Hematopoietic multipotent progenitor cell treated with erythropoietin and hydrocortisone succinate and interleukin-3 and kit ligand, for 4 days (in vitro differentiated cells): ENCODE measurements at regions not wholly inside any gene's neighbourhood (a gene's known extent, or its start where the extent isn't known, plus 50 kb on each side); places are given as distances from the start of the nearest gene placed in this dataset.
"Not testable (repeated sequence)": the region's sequence is repeated elsewhere in the genome, so short reads cannot be mapped to it uniquely, and the experiment has no call there.

Experiments
- DNase-seq: peaks from one replicate; pipeline ENCODE4 v3.0.0-alpha.2; 2015

GRCh38 chrX:122241959-122242358, 942.1 kb upstream of the GRIA3 start:
- DNase-seq = no peak

DNA sequence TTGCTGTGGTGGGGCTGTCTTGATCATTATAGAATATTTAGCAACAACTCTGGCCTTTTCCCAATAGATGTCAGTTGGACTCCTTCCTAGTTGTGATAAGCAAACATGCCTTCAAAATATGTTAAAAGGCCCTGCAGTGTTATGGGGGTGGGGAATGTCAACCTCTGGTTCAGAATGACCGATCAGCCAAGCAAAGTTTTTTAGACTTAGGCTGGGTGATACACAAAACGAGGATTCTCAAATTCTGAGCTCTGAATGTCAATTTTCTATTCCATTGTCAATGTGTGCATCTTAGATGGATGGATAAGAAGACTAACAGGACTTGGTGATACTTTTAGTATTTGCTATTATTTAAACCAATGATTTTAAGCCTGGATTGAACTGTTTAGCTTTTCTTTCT, 940.0 kb upstream of the GRIA3 start:
- no peak for DNase-seq

- DNase-seq = no peak
These were observed 938.9 kb upstream of the GRIA3 start for GRCh38 chrX:122245175-122245574.

DNA sequence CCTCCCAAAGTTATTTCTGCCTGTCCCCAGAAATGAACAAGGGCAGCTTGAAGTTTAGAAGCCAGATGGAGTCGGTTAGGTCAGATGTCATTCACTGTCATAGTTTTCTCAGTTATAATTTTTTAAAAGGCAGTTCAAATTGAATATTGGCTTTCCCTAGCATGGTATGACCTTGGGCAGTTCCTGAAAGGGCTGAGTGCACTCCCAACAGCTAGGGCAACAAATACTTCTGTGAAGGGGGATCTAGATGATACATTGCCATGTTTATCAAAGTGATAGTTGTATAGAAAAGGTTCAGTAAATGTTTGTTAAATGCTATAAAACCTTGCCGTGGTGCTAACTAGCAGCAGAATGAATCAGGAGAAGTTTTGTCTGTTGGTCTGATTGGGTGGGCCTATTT, 938.1 kb upstream of the GRIA3 start:
- DNase-seq = no peak

GRCh38 chrX:122246937-122247336, 937.1 kb upstream of the GRIA3 start:
- no peak for DNase-seq

GRCh38 chrX:122248681-122249080, 935.4 kb upstream of the GRIA3 start:
- no peak for DNase-seq

GRCh38 chrX:122252454-122252853, 931.6 kb upstream of the GRIA3 start:
- no peak for DNase-seq

- DNase-seq = no peak
These were observed 915.7 kb upstream of the GRIA3 start for GRCh38 chrX:122268353-122268752.

DNA sequence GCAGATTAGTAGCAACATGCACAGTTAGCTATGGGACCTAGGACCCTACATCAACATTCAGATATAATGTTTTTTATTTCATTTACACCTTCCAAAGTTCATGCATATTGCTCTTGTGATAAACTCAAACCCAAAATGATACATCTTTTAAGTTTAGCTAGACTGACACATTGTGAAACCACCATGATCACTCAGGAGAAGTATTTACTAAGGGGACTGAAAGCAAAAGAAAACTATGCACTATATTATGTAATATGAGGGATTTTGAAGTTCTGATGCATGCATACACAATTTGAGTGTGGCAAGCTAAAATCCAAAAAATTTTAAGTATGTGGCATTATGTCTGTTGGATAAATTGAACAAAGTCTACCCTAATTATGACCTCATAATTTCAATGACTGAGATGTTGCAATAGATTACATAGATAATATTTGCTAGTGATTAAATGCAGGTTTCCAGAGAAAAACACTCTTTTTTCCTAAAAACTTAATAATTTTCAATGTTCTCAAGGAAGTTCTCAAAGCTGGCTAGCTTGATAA, 914.8 kb upstream of the GRIA3 start:
- DNase-seq = no peak

- no peak for DNase-seq
These were observed 913.1 kb upstream of the GRIA3 start for GRCh38 chrX:122270809-122271494.

DNA sequence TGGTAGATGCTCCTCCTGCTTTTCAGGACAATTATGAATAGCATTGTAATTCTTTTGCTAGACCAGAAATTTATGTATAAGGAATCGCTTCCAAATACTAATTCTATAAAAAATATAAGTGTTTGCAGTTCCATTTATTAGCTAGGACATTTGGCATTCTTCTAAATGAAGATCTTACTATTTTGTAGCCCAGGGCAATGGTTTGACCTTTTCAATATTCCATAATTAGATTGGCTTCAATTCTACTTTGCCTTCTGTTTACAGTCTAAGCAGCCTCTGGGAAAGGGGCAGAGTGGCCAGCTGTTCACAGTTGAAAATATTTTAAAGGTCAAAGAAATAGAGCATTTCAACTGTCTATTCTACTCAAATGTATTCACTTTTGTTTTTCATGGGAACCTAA, 912.1 kb upstream of the GRIA3 start:
- no peak for DNase-seq

DNA sequence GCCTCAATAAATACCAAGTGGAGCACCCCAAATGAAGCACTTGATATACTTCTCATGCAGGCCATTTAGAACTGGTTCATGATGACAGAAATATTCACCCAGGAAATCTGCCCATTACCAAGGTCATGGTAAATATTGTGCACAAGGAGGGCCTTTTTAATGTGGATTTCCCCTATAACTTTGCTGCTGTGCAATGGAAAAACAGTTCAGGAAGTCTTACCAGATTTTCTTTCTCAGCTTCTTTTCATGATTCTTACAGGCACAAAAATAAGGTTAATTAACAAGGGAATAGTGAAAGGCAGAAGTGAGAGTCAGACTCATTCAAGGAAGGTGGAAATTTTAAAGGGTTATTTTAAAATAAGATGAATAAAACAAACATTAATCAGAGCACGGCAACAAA, 904.3 kb upstream of the GRIA3 start:
- DNase-seq = no peak

DNA sequence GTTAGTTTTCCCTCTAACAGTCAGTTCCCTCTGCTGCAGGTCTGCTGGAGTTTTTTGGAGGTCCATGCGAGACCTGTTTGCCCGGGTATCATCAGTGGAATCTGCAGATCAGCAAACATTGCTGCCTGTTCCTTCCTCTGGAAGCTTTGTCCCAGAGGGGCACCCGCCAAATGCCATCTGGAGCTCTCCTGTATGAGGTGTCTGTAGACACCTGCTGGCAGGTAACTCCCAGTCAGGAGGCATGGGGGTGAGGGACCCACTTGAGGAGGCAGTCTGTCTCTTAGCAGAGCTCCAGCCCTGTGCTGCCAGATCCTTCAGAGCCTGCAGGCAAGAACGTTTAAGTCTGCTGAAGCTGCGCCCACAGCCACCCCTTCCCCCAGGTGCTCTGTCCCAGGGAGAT, 884.3 kb upstream of the GRIA3 start:
- DNase-seq = not testable (repeated sequence)

GRCh38 chrX:122301491-122301890, 882.6 kb upstream of the GRIA3 start:
- no peak for DNase-seq

DNA sequence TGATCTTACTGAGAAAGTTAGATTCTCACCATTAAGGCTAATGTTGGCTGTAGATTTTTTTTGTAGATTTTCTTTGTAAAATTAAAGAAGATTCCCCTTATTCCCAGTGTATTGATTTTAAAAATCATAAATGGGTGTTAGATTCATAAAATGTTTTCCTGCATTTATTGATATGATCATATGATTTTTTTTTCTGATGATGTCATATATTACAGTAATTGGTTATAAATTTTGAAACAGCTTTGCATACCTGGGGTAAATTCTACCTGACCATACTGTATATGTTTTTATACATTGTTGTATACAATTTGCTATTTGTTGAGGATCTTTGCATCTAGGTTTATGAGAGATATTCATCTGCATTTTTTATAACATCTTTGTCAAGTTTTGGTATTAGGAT, 880.3 kb upstream of the GRIA3 start:
- DNase-seq = no peak

- DNase-seq = no peak
These were observed 839.3 kb upstream of the GRIA3 start for GRCh38 chrX:122344816-122345215.

DNA sequence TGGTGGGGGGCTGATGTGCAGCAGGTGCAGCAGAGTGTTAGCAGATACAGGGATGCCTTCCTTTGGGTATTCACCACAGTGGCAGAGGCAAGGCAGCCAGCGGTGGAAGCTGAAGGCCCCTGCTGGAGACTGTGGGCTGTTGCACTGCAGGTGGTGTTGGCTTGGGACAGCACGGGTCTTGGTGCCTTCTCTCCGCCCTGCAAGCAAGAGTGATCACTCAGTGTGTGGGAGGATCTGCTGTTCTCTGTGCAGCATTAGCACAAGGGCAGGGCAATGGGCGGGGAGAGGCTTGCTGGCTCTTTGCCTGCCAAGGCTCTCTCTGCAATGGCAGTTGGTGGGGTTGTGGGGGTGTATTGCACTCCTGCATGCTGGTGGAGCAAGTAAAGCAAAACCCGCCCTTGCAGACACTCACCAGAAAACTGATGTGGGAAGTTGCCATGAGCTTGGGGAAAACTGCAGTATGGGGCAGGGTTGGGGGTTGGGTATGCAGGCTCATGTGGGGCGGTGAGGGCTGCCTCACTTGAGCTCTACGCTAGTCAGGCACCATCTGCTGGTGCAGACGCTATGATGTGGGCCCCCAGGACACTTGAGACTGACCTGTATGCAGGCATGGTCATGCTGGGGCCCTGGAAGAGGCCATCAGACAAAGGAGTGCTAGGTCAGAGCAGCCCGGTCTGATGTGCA, 820.8 kb upstream of the GRIA3 start:
- no peak for DNase-seq

DNA sequence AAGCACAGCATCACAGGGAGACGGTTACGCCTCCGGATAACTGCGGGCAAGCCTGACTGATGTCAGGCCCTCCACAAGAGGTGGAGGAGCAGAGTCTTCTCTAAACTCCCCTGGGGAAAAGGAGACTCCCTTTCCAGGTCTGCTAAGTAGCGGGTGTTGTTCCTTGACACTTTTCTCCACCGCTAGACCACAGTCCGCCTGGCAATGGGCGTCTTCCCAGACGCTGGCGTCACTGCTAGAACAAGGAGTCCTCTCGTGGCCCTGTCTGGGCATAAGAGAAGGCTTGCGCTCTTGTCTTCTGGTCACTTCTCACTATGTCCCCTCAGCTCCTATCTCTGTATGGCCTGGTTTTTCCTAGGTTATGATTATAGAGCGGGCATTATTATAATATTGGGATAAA, 808.5 kb upstream of the GRIA3 start:
- DNase-seq = not testable (repeated sequence)

- no peak for DNase-seq
These were observed 795.1 kb upstream of the GRIA3 start for GRCh38 chrX:122389005-122389404.

DNA sequence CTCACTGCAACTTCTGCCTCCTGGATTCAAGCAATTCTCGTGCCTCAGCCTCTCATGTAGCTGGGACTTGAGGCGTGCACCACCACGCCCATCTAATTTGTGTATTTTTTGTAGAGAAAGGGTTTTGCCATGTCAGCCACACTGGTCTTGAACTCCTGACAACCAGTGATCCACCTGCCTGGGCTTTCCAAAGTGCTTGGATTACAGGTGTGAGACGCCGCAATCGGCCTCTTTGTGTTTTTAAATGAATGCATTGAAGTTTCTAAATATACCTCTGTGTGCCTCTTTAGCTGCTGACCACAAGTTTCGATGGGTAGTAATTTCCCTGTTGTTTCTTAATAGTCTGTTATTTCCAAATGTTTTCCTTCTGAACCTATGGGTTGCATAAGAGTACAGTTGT, 765.3 kb upstream of the GRIA3 start:
- no peak for DNase-seq

DNA sequence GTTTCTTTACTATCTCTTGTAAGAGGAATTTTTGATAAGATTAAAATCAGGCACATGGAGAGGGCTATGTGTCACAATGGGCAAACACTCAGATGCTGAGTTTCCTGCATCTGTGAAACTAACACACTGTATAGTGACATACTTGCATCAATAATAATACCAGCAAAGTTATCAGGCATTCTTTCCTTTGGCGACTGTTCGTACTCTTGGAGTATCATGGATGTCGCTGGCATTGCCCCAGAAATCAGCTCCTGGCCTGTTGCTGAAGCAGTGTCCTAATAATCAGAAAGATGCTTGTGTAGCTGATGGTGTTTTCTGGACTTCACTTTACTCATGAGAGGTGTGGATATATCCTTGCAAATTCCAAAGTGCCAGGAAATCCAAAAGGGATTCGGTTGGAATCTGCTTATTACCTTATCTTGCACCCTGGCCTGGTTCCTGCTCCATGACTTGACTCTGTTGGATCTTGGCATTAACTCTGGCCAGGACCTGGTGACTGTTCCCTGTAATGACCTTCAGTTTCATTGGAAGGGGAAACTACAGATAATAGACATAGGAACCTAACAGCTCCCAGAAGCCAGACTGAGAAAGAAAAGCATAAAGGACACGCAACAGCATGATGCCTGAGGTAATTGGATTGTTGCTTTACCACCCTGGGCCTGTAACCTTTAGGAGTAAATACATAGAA, 762.5 kb upstream of the GRIA3 start:
- DNase-seq = no peak

DNA sequence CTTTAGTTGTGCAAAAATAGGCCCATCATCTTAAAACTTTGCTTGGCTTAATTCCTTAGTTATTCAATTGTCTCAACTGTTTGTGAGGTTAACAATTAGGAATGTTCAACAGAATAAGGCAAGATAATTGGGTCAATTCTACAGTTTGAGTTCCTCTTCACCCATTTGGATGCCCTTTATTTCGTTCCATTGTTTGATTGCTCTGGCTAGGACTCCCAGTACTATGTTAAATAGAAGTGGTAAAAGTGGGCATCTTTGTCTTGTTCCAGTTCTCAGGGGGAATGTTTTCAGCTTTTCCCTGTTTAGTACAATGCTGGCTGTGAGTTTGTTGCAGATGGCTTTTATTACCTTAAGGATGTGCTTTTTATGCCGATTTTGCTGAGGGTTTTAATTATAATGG, 761.5 kb upstream of the GRIA3 start:
- DNase-seq = no peak

GRCh38 chrX:122434942-122435341, 749.1 kb upstream of the GRIA3 start:
- DNase-seq = no peak

DNA sequence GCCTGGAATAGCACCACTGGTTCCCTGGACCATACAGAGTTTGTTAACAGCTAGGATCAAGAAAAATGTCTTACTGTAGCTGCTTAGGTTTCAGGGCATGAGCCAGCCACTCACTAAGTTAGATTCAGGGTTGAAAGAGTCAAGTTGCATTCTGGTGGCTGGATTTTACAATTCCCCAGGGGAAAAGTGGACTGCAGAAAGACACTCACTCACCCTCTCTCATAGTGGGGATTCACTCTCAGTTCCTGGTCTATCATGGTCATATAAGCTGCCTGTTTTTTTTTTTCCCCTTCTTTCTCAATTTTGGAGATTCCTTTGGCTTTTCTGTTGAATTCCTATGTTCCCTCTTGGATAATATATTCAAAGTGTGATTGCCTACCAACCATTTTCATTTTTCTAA, 744.2 kb upstream of the GRIA3 start:
- no peak for DNase-seq
